Bronchial epithelial cell (primary cell): ENCODE measurements at regions not wholly inside any gene's neighbourhood (a gene's known extent, or its start where the extent isn't known, plus 50 kb on each side); places are given as distances from the start of the nearest gene placed in this dataset.
A peak's percentile ranks its signal among the peaks of the same experiment; 100 is the strongest.

Source experiments
- DNase-seq: peaks from one replicate; pipeline ENCODE4 v3.0.0-alpha.2; 2010; ENCODE audit warnings: low read depth
- FAIRE-seq: peaks from 2 replicates; lab custom pipeline; 2011; peaks lifted over from hg19 to GRCh38; lab: Jason Lieb, UNC
- H3K27me3 ChIP-seq: 2 replicates; pipeline ENCODE4 v1.5.1; 2011; ENCODE audit warnings: low read length; ENCODE audit not compliant: control insufficient read depth, insufficient read depth
- H3K36me3 ChIP-seq: 2 replicates; pipeline ENCODE4 v1.5.1; 2011; ENCODE audit warnings: low read length; ENCODE audit not compliant: control insufficient read depth, insufficient read depth
- H3K4me3 ChIP-seq: 2 replicates; pipeline ENCODE4 v1.5.1; 2011; ENCODE audit warnings: mild to moderate bottlenecking, low read depth, low read length, control low read depth
- TF ChIP-seq, protein P1 (sequence below): IDR thresholded peaks from 2 replicates; pipeline ENCODE4 v1.5.1; 2011; ENCODE audit warnings: mild to moderate bottlenecking, moderate library complexity, low read length, control low read depth, inconsistent platforms; ENCODE audit not compliant: insufficient read depth, severe bottlenecking

DNA sequence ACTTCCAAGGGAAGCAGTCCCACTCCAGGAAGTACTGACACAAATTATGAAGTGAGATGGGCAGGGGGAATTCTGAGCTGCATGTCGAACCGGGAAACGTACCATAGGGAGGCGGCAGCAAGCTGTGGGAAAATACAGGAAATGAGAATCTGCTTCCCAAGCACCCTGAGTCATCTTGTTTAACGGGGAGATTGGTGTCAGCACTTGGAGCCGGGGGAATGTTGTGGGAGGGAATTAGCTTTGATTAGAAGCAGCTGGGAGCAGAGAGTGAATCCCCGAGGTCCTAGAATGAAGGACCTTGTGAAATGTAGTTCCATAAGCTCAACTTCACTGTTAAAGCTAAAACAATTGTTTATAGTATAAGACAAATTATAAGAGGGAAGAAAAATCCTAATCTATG lies 141.4 kb upstream of the PRKCQ start:
- TF ChIP-seq, protein P1, sequence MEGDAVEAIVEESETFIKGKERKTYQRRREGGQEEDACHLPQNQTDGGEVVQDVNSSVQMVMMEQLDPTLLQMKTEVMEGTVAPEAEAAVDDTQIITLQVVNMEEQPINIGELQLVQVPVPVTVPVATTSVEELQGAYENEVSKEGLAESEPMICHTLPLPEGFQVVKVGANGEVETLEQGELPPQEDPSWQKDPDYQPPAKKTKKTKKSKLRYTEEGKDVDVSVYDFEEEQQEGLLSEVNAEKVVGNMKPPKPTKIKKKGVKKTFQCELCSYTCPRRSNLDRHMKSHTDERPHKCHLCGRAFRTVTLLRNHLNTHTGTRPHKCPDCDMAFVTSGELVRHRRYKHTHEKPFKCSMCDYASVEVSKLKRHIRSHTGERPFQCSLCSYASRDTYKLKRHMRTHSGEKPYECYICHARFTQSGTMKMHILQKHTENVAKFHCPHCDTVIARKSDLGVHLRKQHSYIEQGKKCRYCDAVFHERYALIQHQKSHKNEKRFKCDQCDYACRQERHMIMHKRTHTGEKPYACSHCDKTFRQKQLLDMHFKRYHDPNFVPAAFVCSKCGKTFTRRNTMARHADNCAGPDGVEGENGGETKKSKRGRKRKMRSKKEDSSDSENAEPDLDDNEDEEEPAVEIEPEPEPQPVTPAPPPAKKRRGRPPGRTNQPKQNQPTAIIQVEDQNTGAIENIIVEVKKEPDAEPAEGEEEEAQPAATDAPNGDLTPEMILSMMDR, result peak; percentile 51
- Histone ChIP-seq H3K4me3 (no peak overlapping the region), H3K36me3 (no peaks in the 10 kb centered on the region), H3K27me3 (no peaks in the 10 kb centered on the region)
- DNase-seq (peak; percentile 90), FAIRE-seq (no peak)

DNA sequence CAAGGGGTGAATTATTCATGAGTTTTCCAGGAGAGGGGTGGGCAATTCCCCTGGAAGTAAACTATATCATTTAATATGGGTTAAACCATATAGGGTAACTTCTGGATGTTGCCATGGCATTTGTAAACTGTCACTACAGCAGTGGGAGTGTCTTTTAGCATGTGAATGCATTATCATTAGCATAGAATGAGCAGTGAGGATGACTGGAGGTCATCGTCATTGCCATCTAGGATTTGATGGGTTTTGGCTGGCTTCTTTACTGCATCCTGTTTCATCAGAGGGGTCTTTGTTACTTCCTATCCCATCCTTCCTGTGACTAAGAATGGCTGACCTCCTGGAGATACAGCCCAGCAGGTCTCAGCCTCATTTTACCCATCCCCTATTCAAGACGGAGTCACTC lies 139.5 kb upstream of the PRKCQ start:
- no peak for FAIRE-seq

GRCh38 chr10:6718550-6718949 lies 138.5 kb upstream of the PRKCQ start:
- Histone ChIP-seq H3K4me3 (no peak overlapping the region), H3K36me3 (no peaks in the 10 kb centered on the region), H3K27me3 (no peaks in the 10 kb centered on the region)
- FAIRE-seq (no peak), DNase-seq (no peak)
- TF ChIP-seq, protein P1, result no peak

More for the DNA sequence above, 139.5 kb upstream of the PRKCQ start:
- TF ChIP-seq, protein P1, result no peak
- Histone ChIP-seq H3K36me3 (no peaks in the 10 kb centered on the region), H3K27me3 (no peaks in the 10 kb centered on the region), H3K4me3 (no peak overlapping the region)
- no peak for DNase-seq

GRCh38 chr10:6716516-6716915 lies 136.4 kb upstream of the PRKCQ start:
- no peaks in the 10 kb centered on the region for H3K36me3 ChIP-seq
- no peaks in the 10 kb centered on the region for H3K27me3 ChIP-seq
- FAIRE-seq (no peak), DNase-seq (no peak)
- H3K4me3 ChIP-seq, result no peak overlapping the region
- TF ChIP-seq, protein P1, result no peak

DNA sequence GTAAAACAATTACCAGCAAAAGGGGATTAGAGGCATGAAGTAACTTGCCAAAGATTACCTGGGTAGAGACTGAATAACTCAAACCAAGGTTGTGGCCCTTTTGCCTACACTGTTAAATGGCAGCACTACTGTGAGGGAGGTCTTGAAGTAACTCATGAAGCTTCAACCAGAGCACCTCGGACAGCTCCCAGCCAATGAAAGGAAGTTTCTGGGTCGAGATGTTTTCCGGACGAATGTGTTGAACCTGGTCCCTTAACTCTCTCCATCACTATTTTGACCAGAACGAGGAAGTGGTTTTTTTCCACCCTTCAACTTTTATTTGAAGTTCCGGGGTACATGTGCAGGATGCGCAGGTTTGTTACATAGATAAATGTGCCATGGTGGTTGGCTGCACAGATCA lies 133.6 kb upstream of the PRKCQ start:
- Histone ChIP-seq H3K27me3 (no peaks in the 10 kb centered on the region), H3K36me3 (no peaks in the 10 kb centered on the region), H3K4me3 (no peak overlapping the region)
- TF ChIP-seq, protein P1, result no peak
- DNase-seq (no peak), FAIRE-seq (no peak)

DNA sequence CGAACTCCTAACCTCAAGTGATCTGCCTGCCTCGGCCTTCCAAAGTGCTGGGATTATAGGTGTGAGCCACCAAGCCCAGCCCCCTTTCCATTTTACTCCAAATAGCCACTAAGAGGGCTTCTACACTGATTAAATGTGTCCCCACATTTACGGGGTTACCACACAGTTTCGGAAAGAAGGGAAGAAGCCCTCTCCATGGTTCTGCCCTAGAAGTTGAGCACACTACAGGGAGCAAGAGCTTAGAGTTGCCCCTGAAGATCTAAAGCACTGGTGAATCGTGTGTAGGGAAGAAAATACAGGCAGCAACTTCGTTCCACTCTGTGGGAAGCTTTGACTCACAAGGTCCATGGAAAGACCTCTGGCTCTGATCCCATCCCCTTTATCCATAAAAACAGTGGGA lies 133.0 kb upstream of the PRKCQ start:
- no peak for DNase-seq
- Histone ChIP-seq H3K27me3 (no peaks in the 10 kb centered on the region), H3K4me3 (no peak overlapping the region), H3K36me3 (no peaks in the 10 kb centered on the region)
- TF ChIP-seq, protein P1, result no peak
- FAIRE-seq, result no peak
